Neuronal stem cell (in vitro differentiated cells): ENCODE measurements at regions not wholly inside any gene's neighbourhood (a gene's known extent, or its start where the extent isn't known, plus 50 kb on each side); places are given as distances from the start of the nearest gene placed in this dataset.

Source experiments
- DNase-seq: peaks from one replicate; pipeline ENCODE4 v3.0.0-alpha.2; 2013; ENCODE audit warnings: low spot score
- H2AFZ ChIP-seq: one replicate; pipeline ENCODE4 v1.6.1; 2013; ENCODE audit warnings: mild to moderate bottlenecking, low read length, inconsistent platforms
- H2AK5ac ChIP-seq: 2 replicates; pipeline ENCODE4 v1.6.1; 2013; ENCODE audit warnings: low read depth, mild to moderate bottlenecking, inconsistent platforms, low read length, moderate library complexity, mixed read lengths
- H2BK120ac ChIP-seq: 2 replicates; pipeline ENCODE4 v1.6.1; 2013; ENCODE audit warnings: low read depth, mild to moderate bottlenecking, inconsistent platforms, low read length, moderate library complexity, mixed read lengths
- H2BK12ac ChIP-seq: one replicate; pipeline ENCODE4 v1.6.1; 2013; ENCODE audit warnings: low read length, inconsistent platforms
- H2BK15ac ChIP-seq: 2 replicates; pipeline ENCODE4 v1.6.1; 2013; ENCODE audit warnings: mild to moderate bottlenecking, low read length, inconsistent platforms, mixed read lengths
- H2BK5ac ChIP-seq: one replicate; pipeline ENCODE4 v1.6.1; 2013; ENCODE audit warnings: inconsistent platforms, mild to moderate bottlenecking, low read length, moderate library complexity
- H3K14ac ChIP-seq: one replicate; pipeline ENCODE4 v1.6.1; 2013; ENCODE audit warnings: low read length, inconsistent platforms
- H3K18ac ChIP-seq: 2 replicates; pipeline ENCODE4 v1.6.1; 2013; ENCODE audit warnings: low read length, inconsistent platforms
- H3K23ac ChIP-seq: 2 replicates; pipeline ENCODE4 v1.6.1; 2013; ENCODE audit warnings: low read depth, mild to moderate bottlenecking, mixed read lengths, low read length, inconsistent platforms; ENCODE audit not compliant: poor library complexity
- H3K27ac ChIP-seq: replicated peaks from 3 replicates; pipeline ENCODE4 v1.5.1; 2013; ENCODE audit warnings: low read length, inconsistent platforms
- H3K27me3 ChIP-seq, 3 experiments: 2 replicates each; pipeline ENCODE4 v1.6.1; 2013; ENCODE audit warnings: low read length in 3 of 3, mild to moderate bottlenecking in 2 of 3, inconsistent platforms in 1 of 3, low read depth in 1 of 3, mixed read lengths in 1 of 3, moderate library complexity in 1 of 3; ENCODE audit not compliant: control insufficient read depth in 3 of 3, insufficient read depth in 3 of 3
- H3K36me3 ChIP-seq, 2 donors: replicated peaks in 1 of 2; 2 replicates each; pipeline ENCODE4 v1.6.1; 2013; ENCODE audit warnings: low read length in 2 of 2; ENCODE audit not compliant: control insufficient read depth in 2 of 2, insufficient read depth in 2 of 2
- H3K4ac ChIP-seq: 2 replicates; pipeline ENCODE4 v1.6.1; 2013; ENCODE audit warnings: inconsistent platforms, mild to moderate bottlenecking, low read length, moderate library complexity
- H3K4me1 ChIP-seq, 2 donors: 1 replicate in 1 of 2; 2 replicates in 1 of 2; pipeline ENCODE4 v1.6.1; 2013; ENCODE audit warnings: low read length in 2 of 2, low read depth in 1 of 2; ENCODE audit not compliant: control insufficient read depth in 2 of 2, insufficient read depth in 1 of 2
- H3K4me2 ChIP-seq: one replicate; pipeline ENCODE4 v1.6.1; 2013; ENCODE audit warnings: mild to moderate bottlenecking, low read length, inconsistent platforms; ENCODE audit not compliant: insufficient read depth, poor library complexity, severe bottlenecking
- H3K4me3 ChIP-seq, 2 donors: 2 replicates each; pipeline ENCODE4 v1.5.1; 2013; ENCODE audit warnings: low read length in 2 of 2, mild to moderate bottlenecking in 2 of 2, inconsistent platforms in 1 of 2, moderate library complexity in 1 of 2
- H3K79me1 ChIP-seq: one replicate; pipeline ENCODE4 v1.6.1; 2013; ENCODE audit warnings: low read depth, mild to moderate bottlenecking, inconsistent platforms, low read length, moderate library complexity
- H3K9ac ChIP-seq: one replicate; pipeline ENCODE4 v1.6.1; 2013; ENCODE audit warnings: mild to moderate bottlenecking, low read depth, low read length, inconsistent platforms; ENCODE audit not compliant: poor library complexity
- H3K9me3 ChIP-seq, 2 donors: replicated peaks in 1 of 2; 2 replicates each; pipeline versions ENCODE3 to v1.6.1; 2013; ENCODE audit warnings: low read length in 2 of 2, mild to moderate bottlenecking in 2 of 2, inconsistent platforms in 1 of 2, low read depth in 1 of 2, mixed read lengths in 1 of 2, moderate library complexity in 1 of 2; ENCODE audit not compliant: control insufficient read depth in 2 of 2, insufficient read depth in 1 of 2
- H4K8ac ChIP-seq: one replicate; pipeline ENCODE4 v1.6.1; 2013; ENCODE audit warnings: low read depth, mild to moderate bottlenecking, inconsistent platforms, low read length, moderate library complexity
- H4K91ac ChIP-seq: one replicate; pipeline ENCODE4 v1.6.1; 2013; ENCODE audit warnings: low read length, low read depth, mild to moderate bottlenecking, inconsistent platforms; ENCODE audit not compliant: poor library complexity
- WGBS, 2 donors: extraction: QIAGEN DNeasy Blood & Tissue Kit; methylation state at CpG; one replicate each; pipeline ENCODE4 v1.1.7; 2013; ENCODE audit warnings: missing lambda C conversion rate in 2 of 2, mixed read lengths in 1 of 2; ENCODE audit not compliant: insufficient read length in 2 of 2, insufficient replicate concordance in 1 of 2; ENCODE audit errors: extremely low coverage in 2 of 2; 5-methylcytosine and 5-hydroxymethylcytosine counted together

DNA sequence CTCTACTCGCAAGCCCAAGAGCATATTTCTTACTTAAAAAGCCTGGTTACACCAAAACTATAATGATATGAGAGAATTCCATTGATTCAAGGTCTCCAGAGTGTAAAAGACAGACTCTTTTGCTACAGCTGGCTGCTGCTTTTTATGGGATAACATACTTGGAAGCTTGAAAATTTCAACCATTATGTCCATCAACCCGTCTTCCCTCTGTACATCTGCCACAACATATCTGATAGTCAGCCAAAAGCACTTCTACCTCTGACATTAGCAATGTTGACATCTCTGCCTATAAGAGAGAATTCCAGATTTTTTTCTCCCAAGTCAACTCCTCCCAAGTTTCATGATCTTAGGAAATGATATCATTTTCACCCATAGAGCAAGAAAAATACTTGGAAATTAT is 54.4 kb upstream of the IQCM start:
- WGBS, 2 donors, result no CpG with 5 or more reads among the region's 2 CpGs
- no peak overlapping the region for H3K18ac ChIP-seq
- no peak overlapping the region for H3K4me3 ChIP-seq
- H3K27ac ChIP-seq, result no peak overlapping the region
- H3K4ac ChIP-seq, result no peak overlapping the region
- no peak overlapping the region for H3K4me2 ChIP-seq
- no peak overlapping the region for H2BK12ac ChIP-seq
- no peak overlapping the region for H4K91ac ChIP-seq
- no peaks in the 10 kb centered on the region for H3K27me3 ChIP-seq
- no peak overlapping the region for H4K8ac ChIP-seq
- H2BK5ac ChIP-seq, result no peak overlapping the region
- no peak overlapping the region for H2AFZ ChIP-seq
- H2AK5ac ChIP-seq, result no peak overlapping the region
- H2BK15ac ChIP-seq, result no peak overlapping the region
- no peak overlapping the region for H2BK120ac ChIP-seq
- DNase-seq, result no peak
- H3K23ac ChIP-seq, result no peak overlapping the region
- H3K79me1 ChIP-seq, result no peaks in the 10 kb centered on the region
- no peak overlapping the region for H3K9ac ChIP-seq
- H3K9me3 ChIP-seq, result no peaks in the 10 kb centered on the region
- no peak overlapping the region for H3K14ac ChIP-seq
- no peaks in the 10 kb centered on the region for H3K36me3 ChIP-seq
- H3K4me1 ChIP-seq, result peaks cover 0 to 1% of the 10 kb centered on the region in 2 donors

DNA sequence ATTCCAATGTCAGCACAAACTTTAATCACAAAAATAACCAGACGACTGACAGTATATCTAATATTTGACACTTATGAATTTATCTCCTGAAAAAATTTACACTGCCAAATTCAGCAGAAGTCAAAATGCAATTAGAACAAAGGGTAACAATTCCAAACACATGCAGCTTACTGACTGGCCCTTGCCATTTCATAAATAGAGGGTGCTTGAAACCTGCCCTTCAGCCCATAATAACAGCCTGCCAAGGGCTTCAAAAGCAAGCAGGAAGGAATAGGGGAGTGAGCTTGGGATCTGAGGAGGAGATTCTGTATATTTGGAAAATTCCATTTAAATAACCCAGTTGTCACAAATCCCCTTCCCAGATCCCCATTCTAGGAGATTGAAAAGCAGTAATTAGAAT is 66.1 kb upstream of the IQCM start:
- no peak for DNase-seq
- H3K27ac ChIP-seq, result peak overlapping the region; percentile 11
- no peak overlapping the region for H3K23ac ChIP-seq
- no peaks in the 10 kb centered on the region for H3K36me3 ChIP-seq
- H3K4me1 ChIP-seq, result peaks cover 0 to 4% of the 10 kb centered on the region in 2 donors
- no peak overlapping the region for H2AFZ ChIP-seq
- WGBS, 2 donors, result no CpG with 5 or more reads among the region's 1 CpG
- H3K14ac ChIP-seq, result no peak overlapping the region
- H3K9ac ChIP-seq, result no peak overlapping the region
- no peak overlapping the region for H3K18ac ChIP-seq
- H2BK15ac ChIP-seq, result no peak overlapping the region
- H3K4ac ChIP-seq, result no peak overlapping the region
- no peak overlapping the region for H3K4me3 ChIP-seq
- no peak overlapping the region for H4K8ac ChIP-seq
- H3K4me2 ChIP-seq, result no peak overlapping the region
- no peak overlapping the region for H2BK5ac ChIP-seq
- no peaks in the 10 kb centered on the region for H3K79me1 ChIP-seq
- no peak overlapping the region for H2BK120ac ChIP-seq
- H4K91ac ChIP-seq, result no peak overlapping the region
- H3K27me3 ChIP-seq, result no peaks in the 10 kb centered on the region
- H3K9me3 ChIP-seq, result no peaks in the 10 kb centered on the region
- H2AK5ac ChIP-seq, result no peak overlapping the region
- H2BK12ac ChIP-seq, result no peak overlapping the region

DNA sequence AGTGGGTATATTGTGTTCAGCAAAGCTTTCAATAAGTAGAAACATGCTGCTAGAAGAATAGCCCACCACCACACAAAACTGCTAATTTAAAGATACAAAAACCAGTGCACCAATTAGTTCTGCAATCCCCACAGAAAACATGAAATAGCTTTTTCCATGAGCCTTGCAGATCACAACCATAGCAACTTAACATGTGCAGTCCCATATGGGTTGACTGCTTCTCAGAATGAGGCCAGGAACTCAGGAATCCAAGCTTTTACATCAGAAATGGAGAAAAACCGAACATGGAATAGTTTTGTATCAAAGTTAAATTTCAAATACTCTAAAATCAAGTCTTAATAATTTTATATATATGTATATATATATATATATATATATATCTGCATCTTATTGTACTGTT is 66.6 kb upstream of the IQCM start:
- Histone ChIP-seq H3K14ac (no peak overlapping the region), H3K18ac (no peak overlapping the region), H4K8ac (no peak overlapping the region), H2BK120ac (no peak overlapping the region), H4K91ac (no peak overlapping the region), H3K79me1 (no peaks in the 10 kb centered on the region), H2AK5ac (no peak overlapping the region), H3K4me2 (no peak overlapping the region), H3K27ac (no peak overlapping the region), H3K4me1 (peaks cover 0 to 4% of the 10 kb centered on the region in 2 donors), H2BK12ac (no peak overlapping the region), H2BK15ac (no peak overlapping the region), H3K27me3 (no peaks in the 10 kb centered on the region), H3K4ac (no peak overlapping the region), H3K23ac (no peak overlapping the region), H3K36me3 (no peaks in the 10 kb centered on the region), H2BK5ac (no peak overlapping the region), H3K4me3 (no peak overlapping the region), H3K9me3 (no peaks in the 10 kb centered on the region), H2AFZ (no peak overlapping the region), H3K9ac (no peak overlapping the region)
- no CpG with 5 or more reads among the region's 1 CpG for WGBS, 2 donors
- DNase-seq, result no peak

DNA sequence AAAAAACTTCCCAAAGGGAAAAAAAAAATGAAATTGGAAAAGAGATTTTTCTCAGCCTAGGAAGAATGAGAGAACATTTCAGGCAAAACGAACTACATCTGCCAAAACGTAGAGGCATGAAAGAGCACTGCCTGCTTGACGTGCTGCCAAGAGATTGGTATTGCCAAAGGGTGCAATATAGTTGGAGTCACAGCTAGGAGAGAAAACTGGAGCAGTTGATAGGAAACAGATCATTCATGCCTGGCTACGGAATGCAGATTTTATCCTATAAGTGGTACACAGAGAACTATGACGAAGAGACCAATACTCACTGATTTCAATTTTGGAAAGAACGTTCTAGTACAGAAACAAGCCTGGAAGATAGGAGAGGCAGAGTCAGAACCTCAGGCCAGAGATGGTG is 68.4 kb upstream of the IQCM start:
- Histone ChIP-seq H2AK5ac (no peak overlapping the region), H4K8ac (no peak overlapping the region), H3K36me3 (no peaks in the 10 kb centered on the region), H3K9ac (no peak overlapping the region), H3K27ac (no peak overlapping the region), H2BK15ac (no peak overlapping the region), H2BK5ac (no peak overlapping the region), H3K4me2 (no peak overlapping the region), H3K4me1 (peaks cover 0 to 4% of the 10 kb centered on the region in 2 donors), H3K4ac (no peak overlapping the region), H4K91ac (no peak overlapping the region), H3K23ac (no peak overlapping the region), H3K14ac (no peak overlapping the region), H3K79me1 (no peaks in the 10 kb centered on the region), H2BK120ac (no peak overlapping the region), H3K4me3 (no peak overlapping the region), H2AFZ (no peak overlapping the region), H3K27me3 (no peaks in the 10 kb centered on the region), H3K18ac (no peak overlapping the region), H2BK12ac (no peak overlapping the region), H3K9me3 (no peaks in the 10 kb centered on the region)
- DNase-seq, result no peak
- WGBS, 2 donors, result no CpG with 5 or more reads among the region's 6 CpGs
